GM13976 (cell line): ENCODE measurements at regions not wholly inside any gene's neighbourhood (a gene's known extent, or its start where the extent isn't known, plus 50 kb on each side); places are given as distances from the start of the nearest gene placed in this dataset.

Experiments
- DNase-seq: peaks from one replicate; pipeline ENCODE4 v3.0.0; 2012; ENCODE audit warnings: low spot score
- in situ Hi-C: fragments of 300-500 bp; cut with MboI; formaldehyde crosslinking; loops from one replicate; pipeline ENCODE4 v1.12.0; 2022; ENCODE audit warnings: low sequenced_read_pairs, mixed read lengths, inconsistent platforms; ENCODE audit not compliant: unreplicated experiment
- TF ChIP-seq, protein P1 (sequence below): IDR thresholded peaks from 2 replicates; pipeline ENCODE4 v1.5.1; 2012; ENCODE audit warnings: borderline replicate concordance, mild to moderate bottlenecking; ENCODE audit not compliant: insufficient read depth; ENCODE audit errors: extremely low read depth, missing control alignments, control extremely low read depth

DNA sequence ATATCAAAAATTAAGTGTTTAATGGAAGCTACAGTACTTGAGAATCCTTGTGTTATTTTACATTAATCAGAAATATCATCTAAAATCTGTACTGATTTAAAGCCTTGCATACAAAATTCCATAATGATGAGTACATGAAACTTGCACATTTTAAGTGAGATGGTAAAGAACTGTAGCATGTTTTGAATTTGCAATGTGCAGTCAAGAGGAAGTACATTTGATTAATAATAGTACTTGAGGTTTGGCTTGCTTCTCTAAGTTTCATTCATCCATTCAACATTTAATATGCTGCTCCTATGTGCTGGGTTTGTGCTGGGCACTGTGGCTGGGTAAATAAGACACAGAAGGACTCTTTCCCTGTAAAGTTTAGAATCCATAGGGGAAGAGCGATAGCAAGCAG lies 332.3 kb downstream of the CNTN3 start:
- DNase-seq, result no peak
- in situ Hi-C loops, result no loop called here
- TF ChIP-seq, protein P1, sequence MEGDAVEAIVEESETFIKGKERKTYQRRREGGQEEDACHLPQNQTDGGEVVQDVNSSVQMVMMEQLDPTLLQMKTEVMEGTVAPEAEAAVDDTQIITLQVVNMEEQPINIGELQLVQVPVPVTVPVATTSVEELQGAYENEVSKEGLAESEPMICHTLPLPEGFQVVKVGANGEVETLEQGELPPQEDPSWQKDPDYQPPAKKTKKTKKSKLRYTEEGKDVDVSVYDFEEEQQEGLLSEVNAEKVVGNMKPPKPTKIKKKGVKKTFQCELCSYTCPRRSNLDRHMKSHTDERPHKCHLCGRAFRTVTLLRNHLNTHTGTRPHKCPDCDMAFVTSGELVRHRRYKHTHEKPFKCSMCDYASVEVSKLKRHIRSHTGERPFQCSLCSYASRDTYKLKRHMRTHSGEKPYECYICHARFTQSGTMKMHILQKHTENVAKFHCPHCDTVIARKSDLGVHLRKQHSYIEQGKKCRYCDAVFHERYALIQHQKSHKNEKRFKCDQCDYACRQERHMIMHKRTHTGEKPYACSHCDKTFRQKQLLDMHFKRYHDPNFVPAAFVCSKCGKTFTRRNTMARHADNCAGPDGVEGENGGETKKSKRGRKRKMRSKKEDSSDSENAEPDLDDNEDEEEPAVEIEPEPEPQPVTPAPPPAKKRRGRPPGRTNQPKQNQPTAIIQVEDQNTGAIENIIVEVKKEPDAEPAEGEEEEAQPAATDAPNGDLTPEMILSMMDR, result no peak

DNA sequence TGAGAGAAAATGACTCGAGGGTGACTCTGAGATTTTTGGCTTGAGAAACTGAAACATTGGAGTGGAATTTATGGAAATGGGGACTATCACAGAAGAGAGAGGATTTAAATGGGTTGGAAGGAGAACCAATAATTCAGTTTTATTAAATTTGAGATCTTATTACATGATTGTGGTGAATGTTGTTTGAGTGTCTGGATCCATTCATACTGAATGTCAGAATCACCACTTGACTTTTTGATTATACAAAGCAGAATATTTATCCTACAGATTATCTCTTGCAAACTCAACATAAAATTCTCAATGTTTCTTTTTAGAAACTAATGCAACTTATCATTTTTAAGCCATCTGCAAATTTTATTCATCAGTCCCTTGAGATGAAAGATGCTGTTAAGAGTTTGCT lies 332.8 kb downstream of the CNTN3 start:
- no peak for DNase-seq
- in situ Hi-C loops, result no loop called here
- TF ChIP-seq, protein P1, result no peak

DNA sequence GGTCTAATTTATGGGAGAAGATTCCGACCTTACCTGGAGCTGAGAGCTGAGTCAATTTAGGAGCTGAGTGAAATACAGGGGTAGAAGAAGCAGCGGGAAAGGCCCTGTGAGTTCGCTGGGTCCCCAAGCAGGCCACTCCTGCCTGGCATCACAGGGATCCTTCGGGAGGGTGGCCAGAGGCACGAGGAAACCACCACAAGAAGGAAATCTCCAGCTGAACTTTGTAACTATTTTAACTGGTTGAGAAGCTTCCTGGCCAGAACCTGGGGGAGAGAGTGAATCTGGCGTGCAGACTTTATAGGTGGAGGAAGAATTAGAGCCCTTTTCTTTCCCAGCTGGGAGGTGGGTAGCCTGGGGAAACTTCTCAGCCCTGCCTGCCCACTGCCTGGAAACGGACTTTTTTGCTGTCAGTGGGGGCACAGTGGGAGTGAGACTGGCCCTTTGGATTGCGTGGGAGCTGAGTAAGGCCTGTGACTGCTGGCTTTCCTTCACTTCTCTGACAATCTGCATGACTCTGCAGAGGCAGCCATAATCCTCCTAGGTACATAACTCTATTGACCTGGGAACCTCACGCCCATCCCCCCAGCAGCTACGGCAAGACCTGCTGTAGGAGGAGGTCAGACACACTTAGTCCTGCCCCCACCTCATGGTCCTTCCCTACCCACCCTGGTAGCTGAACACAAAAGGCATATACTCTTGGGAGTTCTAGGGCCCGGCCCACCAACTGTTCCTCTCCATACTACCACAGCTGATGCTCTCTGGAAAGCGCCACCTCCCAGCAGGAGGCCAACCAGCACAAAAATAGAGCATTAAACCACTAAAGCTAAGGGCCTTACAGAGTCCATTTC lies 340.7 kb downstream of the CNTN3 start:
- in situ Hi-C loops, result no loop called here
- no peak for DNase-seq

DNA sequence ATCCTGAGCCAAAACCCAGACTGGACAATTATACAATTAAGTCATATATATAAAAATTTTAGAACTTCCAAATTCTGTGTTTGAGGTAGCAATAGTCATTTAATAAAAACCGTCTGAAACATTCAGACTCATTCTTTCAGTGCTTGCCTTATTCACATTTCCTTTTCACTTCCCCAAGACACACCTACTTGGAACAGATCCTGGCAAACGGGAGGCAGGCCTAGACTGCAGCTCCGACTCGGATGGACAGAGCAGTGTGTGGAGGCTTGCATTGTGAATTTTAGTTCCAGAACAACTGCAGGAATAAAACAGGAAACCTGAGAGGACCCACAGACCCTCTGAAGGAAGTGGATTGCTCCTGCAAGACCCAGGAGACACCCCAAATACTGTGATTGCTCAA lies 341.4 kb downstream of the CNTN3 start:
- TF ChIP-seq, protein P1, result no peak
- no peak for DNase-seq
- in situ Hi-C loops, result no loop called here

More for the DNA sequence above, 340.7 kb downstream of the CNTN3 start:
- TF ChIP-seq, protein P1, result no peak

DNA sequence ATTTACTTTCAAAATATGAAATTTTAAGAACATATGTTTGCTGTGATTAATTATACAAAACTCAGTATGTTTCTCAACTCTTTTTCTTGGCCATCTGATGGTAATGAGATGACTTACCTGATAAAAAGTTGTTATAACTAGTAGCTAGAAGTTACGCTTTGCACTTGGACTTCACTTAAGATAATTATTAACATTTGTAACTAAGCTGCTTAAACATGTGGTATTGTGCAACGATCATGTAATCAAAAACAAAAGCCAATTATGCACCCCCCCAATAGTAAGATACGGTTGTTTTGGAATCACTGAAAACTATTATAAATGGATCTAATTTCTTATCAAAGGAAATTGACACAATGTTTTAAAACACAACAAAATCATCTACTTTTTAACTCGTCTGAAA lies 342.9 kb downstream of the CNTN3 start:
- no peak for DNase-seq
- TF ChIP-seq, protein P1, result no peak
- in situ Hi-C loops, result no loop called here

DNA sequence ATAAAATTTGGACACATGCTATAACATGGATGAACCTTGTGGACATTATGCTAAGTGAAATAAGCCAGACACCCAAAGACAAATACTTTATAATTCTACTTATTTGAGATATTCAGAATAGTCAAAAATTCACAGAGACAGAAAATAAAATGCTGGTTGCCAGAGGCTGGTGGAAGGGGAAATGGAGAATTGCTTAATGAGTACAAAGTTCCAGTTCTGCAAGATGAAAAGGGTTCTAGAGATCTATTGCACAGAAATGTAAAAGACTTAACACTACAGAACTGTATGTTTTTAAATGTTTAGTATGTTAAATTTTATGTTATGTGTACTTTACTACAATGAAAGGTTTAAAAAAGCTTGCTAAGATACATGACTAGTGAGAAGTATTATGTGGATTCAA lies 344.8 kb downstream of the CNTN3 start:
- no peak for DNase-seq
- in situ Hi-C loops, result no loop called here
- TF ChIP-seq, protein P1, result no peak
